ENCODE measurements at regions not wholly inside any gene's neighbourhood (a gene's known extent, or its start where the extent isn't known, plus 50 kb on each side); places are given as distances from the start of the nearest gene placed in this dataset.
A peak's percentile ranks its signal among the peaks of the same experiment; 100 is the strongest.

DNA sequence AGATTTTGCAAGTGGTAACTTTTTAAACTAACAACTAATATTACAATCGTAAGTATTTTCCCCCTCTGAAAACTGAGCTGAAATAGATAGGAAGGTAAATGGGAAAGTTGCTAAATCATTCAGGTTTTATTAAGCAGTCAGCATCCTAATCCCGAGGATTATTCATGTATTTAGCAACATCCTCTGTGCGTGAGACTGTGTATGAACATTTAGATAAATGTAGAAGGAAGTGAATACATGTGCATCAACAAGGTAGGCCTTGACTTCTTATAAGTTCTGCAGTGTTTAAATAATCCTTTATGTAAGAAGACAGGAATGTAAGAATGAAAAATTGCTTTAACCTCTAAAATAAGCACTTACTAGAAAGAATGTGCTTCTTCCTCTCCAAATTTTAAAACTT, 745.9 kb upstream of the TENM4 start:
- DNase-seq (ENCODE audit: low read depth, low spot score) = no peak
- no peaks in the 10 kb centered on the region for H3K9me3 Mint-ChIP-seq
- TF ChIP-seq, protein P1, sequence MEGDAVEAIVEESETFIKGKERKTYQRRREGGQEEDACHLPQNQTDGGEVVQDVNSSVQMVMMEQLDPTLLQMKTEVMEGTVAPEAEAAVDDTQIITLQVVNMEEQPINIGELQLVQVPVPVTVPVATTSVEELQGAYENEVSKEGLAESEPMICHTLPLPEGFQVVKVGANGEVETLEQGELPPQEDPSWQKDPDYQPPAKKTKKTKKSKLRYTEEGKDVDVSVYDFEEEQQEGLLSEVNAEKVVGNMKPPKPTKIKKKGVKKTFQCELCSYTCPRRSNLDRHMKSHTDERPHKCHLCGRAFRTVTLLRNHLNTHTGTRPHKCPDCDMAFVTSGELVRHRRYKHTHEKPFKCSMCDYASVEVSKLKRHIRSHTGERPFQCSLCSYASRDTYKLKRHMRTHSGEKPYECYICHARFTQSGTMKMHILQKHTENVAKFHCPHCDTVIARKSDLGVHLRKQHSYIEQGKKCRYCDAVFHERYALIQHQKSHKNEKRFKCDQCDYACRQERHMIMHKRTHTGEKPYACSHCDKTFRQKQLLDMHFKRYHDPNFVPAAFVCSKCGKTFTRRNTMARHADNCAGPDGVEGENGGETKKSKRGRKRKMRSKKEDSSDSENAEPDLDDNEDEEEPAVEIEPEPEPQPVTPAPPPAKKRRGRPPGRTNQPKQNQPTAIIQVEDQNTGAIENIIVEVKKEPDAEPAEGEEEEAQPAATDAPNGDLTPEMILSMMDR (conservative IDR thresholded peaks at IDR 0.05) = no peak

DNA sequence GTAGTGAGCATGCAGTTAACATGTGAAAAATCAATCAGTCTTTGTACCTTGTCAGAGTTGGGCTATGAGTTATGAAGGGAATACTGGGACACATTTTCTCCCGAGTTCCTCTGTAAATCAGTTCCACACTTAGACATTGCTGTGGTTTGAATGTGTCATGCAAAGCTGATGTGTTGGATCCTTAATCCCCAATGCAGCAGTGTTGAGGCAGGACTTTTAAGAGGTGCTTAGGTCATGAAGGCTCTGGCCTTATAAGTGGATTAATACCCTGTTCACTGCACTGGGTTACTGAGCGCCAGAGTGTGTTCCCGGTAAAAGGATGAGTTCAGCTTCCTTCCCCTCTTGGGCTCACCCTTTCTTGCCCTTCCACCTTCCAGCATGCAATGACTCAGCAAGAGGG, 742.1 kb upstream of the TENM4 start:
- Mint-ChIP-seq H3K9me3 (peaks cover 3% of the 10 kb centered on the region), H3K27ac (ENCODE audit: unreplicated experiment) (no peak overlapping the region), H3K27me3 (ENCODE audit: low read depth) (no peaks in the 10 kb centered on the region), H3K4me1 (no peaks in the 10 kb centered on the region), H3K4me3 (no peak overlapping the region), H3K36me3 (ENCODE audit: low read depth) (no peaks in the 10 kb centered on the region)
- no peak for DNase-seq (ENCODE audit: low read depth, low spot score)
- TF ChIP-seq, protein P1 (conservative IDR thresholded peaks at IDR 0.05) = no peak

More for the DNA sequence above, 745.9 kb upstream of the TENM4 start:
- Mint-ChIP-seq H3K4me1 (no peaks in the 10 kb centered on the region), H3K27me3 (ENCODE audit: low read depth) (no peaks in the 10 kb centered on the region), H3K4me3 (no peak overlapping the region), H3K27ac (ENCODE audit: unreplicated experiment) (no peak overlapping the region), H3K36me3 (ENCODE audit: low read depth) (no peaks in the 10 kb centered on the region)

DNA sequence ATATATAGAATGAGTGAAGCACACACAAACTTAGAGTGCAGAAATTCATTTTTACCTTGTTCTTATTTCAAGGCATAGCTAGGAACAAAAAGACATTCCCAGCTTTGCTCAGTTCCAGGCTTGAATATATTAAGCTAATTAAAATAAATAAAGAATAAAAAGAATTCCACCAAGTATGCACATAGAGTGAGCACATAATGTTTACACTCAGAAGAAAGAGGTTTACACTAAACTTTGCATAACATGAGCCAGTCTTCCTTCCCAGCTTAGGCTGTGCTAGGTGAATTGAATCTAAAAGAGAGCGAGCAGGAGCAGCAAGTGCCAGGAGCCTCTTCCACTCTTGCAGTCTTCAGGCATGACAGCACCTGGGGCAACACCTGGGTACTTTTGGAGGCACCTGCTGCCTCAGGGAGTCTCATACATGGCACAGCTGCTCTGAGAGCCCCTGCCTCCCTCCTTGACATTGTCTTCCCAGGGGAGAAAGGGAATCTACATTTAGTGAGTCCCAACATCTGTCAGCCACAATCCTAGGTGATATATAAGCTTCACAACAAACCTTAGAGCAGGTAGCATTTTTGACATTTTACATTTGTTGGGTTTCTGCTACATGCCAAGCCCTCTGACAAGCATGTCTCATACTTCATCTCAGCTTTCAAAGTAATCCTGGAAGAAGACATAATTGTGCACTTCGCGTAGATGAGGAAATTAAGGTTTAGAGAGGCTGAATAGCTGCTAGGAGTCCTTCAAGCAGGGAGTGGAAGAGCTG, 732.7 kb upstream of the TENM4 start:
- TF ChIP-seq, protein P1 (conservative IDR thresholded peaks at IDR 0.05) = no peak
- no peak for DNase-seq (ENCODE audit: low read depth, low spot score)
- Mint-ChIP-seq H3K27me3 (ENCODE audit: low read depth) (no peaks in the 10 kb centered on the region), H3K4me1 (no peaks in the 10 kb centered on the region), H3K4me3 (no peak overlapping the region), H3K36me3 (ENCODE audit: low read depth) (peaks cover 3% of the 10 kb centered on the region), H3K27ac (ENCODE audit: unreplicated experiment) (peak overlapping the region; percentile 13), H3K9me3 (peaks cover 23% of the 10 kb centered on the region)

DNA sequence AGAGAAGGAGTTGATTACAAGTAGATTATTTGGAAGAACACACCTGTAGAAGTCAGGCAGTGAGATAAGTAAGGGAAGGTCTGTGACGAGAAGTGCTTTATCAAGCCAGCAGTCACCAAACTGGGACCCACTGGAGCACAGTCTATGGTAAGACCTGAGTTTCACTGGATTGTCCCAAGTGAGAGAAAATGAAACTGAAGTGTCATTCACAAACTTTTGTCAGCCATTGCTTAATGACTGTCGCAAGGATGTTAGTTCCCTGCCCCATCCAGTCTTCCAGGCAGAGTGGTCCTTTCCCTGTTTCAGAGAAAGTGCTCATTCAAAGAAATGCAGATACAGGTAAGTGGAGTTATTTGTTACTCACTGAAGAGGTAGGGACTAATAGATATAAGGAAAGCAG, 728.0 kb upstream of the TENM4 start:
- Mint-ChIP-seq H3K27ac (ENCODE audit: unreplicated experiment) (no peak overlapping the region), H3K36me3 (ENCODE audit: low read depth) (peaks cover 3% of the 10 kb centered on the region), H3K27me3 (ENCODE audit: low read depth) (no peaks in the 10 kb centered on the region), H3K9me3 (peaks cover 23% of the 10 kb centered on the region), H3K4me3 (no peak overlapping the region), H3K4me1 (peaks cover 10% of the 10 kb centered on the region)
- TF ChIP-seq, protein P1 (conservative IDR thresholded peaks at IDR 0.05) = no peak
- DNase-seq (ENCODE audit: low read depth, low spot score) = no peak

DNA sequence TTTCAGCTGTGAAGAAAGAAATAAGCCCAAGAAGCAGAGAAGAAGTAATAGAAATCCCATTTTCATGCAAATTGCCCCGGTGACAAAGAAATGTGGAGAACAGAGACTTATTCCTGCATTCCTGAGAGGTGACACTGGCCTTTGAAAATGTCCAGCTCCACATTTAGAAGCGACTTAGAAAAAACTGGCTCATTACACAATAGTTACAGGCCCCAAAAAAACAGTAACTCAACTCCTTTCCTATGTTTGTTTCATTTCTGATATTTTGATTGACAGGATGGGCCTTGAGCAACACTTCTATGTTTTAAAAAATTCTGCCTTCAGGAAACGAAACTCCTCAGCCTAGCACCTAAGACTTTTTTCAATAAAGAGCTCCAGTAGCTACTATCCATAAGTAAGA, 726.9 kb upstream of the TENM4 start:
- TF ChIP-seq, protein P1 (conservative IDR thresholded peaks at IDR 0.05) = no peak
- Mint-ChIP-seq H3K27ac (ENCODE audit: unreplicated experiment) (no peak overlapping the region), H3K4me1 (peaks cover 10% of the 10 kb centered on the region), H3K27me3 (ENCODE audit: low read depth) (no peaks in the 10 kb centered on the region), H3K36me3 (ENCODE audit: low read depth) (peaks cover 3% of the 10 kb centered on the region), H3K4me3 (no peak overlapping the region), H3K9me3 (peaks cover 23% of the 10 kb centered on the region)
- DNase-seq (ENCODE audit: low read depth, low spot score) = no peak

All from neural crest cell (in vitro differentiated cells).